ENCODE measurements at regions not wholly inside any gene's neighbourhood (a gene's known extent, or its start where the extent isn't known, plus 50 kb on each side); places are given as distances from the start of the nearest gene placed in this dataset.

DNA sequence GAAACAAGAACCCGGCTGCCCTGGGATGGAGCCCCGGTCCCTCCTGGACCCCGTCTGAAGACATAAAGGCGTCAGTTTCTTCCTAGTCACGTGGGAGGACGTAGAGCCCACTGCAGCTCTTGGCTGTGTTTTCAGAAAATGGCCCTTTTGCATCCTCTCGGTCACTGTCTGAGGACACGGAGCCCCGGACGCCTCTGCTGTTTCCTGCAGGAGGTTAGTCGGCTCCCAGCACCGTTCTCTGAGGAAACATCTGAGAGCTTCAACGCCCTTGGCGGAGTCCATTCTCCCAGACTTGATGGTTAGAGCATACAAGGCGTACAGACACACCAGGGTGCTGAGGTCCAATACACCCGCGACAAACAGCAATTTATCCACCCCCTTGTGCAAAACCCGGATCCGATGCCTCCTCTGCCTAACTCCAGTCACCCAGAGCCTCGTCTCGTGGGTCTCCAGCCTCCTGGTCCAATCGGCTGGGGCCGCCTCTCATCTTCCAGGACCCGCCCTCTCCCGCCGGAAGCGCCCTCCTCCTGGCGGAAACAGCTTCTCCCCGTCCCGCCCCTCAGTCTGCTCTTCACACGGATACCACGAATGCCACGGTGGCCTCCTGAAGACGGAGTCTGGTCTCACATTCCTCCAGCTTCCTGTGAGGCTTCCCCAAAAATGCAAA lies 119.4 kb downstream of the TMEM18 start:
- TF ChIP-seq, protein P1, sequence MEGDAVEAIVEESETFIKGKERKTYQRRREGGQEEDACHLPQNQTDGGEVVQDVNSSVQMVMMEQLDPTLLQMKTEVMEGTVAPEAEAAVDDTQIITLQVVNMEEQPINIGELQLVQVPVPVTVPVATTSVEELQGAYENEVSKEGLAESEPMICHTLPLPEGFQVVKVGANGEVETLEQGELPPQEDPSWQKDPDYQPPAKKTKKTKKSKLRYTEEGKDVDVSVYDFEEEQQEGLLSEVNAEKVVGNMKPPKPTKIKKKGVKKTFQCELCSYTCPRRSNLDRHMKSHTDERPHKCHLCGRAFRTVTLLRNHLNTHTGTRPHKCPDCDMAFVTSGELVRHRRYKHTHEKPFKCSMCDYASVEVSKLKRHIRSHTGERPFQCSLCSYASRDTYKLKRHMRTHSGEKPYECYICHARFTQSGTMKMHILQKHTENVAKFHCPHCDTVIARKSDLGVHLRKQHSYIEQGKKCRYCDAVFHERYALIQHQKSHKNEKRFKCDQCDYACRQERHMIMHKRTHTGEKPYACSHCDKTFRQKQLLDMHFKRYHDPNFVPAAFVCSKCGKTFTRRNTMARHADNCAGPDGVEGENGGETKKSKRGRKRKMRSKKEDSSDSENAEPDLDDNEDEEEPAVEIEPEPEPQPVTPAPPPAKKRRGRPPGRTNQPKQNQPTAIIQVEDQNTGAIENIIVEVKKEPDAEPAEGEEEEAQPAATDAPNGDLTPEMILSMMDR (IDR thresholded peaks at IDR 0.05) = no peak

DNA sequence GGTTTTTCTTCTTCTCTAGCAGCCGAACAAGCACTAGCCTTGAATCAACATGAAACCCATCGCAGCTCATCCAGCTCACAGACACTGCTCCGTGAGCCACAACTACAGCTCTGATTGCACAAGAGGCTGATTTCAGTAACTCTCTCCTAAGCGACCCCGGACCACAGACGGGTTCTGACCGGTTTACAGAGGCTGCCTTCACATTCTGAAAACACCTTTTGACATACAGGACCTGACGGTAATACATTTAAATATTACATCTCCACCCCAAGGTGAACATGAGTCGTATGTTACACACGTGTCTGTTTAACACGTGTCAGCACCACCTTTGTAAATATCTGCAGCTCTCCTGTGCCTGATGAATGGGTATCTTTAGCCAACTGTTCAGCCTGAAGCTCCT lies 120.7 kb downstream of the TMEM18 start:
- TF ChIP-seq, protein P1 (IDR thresholded peaks at IDR 0.05) = no peak

DNA sequence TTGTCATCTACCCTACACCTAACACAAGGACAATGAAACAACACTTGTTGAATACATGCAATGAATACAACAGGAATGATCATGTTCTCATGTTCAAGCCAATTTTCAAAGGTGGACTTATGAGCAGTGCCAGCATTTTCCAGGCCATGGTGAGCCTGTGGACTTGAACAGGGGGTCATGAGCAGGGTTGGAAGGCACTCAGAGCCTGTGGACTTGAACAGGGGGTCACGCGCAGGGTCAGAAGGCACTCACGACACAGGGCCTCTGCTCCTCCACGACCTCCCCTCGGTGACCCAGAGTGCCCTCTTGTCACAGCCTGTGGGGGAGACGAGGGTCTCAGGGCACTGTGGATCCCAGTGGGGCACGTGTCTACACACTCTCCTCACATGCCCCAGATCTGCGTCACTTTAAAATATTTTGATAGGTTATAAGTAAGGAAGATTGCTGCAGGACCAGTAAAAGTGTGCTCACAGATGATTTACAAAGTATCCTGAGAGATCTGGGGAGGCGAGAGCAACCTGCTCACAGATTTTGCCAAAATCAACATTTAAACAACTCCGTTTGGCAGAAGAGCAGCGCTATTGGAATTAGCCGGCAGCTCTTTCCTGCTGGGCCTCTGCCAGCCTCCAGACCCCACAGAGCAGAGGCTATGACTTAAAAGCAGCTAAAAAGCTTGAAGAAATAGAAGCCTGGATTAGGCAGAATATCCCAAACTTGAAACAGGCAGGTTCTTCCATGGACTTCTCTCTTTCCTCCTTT lies 121.9 kb downstream of the TMEM18 start:
- TF ChIP-seq, protein P1 (IDR thresholded peaks at IDR 0.05) = no peak

DNA sequence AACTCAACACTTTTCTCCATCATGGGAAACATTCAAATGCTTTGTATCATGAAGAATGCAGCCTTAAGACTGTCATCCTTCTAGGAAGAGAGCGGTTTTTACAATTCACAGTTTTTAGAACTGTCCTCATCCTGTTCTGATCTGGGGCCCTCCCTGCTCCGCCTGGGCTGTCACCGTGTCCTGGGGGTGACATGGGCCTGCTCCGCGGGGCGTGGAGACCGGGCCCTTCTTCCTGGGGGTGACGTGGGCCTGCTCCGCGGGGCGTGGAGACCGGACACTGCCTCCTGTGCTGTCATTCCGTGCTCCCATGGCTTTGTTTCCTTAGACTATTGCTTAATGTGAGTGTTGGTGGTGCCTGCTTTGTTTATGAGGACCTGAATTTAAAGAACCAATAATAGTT lies 122.8 kb downstream of the TMEM18 start:
- TF ChIP-seq, protein P1 (IDR thresholded peaks at IDR 0.05) = no peak

DNA sequence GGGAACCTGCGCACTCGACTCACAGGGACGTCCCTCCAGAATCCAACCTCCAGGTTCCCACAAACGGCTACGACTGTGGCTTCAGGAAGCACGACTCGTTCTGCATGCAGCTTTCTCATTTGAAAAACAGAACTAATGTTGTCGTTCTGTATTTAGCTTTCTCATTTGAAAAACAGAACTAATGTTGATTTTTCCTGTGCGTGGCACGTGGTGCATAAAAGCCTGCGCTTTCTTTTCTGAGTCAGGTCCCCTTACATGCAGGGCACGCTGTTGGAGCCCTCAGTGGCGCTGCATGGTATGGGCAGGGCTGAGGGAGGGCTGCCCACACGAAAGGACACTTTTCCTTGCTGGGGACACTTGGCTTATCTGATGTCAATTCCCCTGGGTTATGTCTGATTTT lies 124.3 kb downstream of the TMEM18 start:
- TF ChIP-seq, protein P1 (IDR thresholded peaks at IDR 0.05) = no peak

DNA sequence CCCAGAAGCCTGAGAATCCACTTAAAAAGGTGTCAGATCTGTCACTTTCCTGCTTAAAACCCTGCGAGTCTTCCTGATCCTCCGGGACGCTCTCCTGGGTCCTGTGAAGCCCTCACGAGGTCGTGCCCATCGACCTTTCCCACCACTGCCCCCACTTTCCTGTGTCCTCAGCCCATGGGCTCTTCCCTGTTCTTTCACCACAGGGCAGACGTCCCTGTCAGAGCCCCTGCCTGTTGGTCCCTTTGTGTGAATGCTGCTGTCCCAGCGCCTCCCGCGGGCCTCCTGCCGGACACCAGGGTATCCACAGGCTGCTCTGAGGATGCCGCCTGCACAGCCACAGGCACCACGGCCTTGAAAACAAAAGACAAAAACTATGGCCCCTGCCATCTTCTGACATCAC lies 125.6 kb downstream of the TMEM18 start:
- TF ChIP-seq, protein P1 (IDR thresholded peaks at IDR 0.05) = no peak

DNA sequence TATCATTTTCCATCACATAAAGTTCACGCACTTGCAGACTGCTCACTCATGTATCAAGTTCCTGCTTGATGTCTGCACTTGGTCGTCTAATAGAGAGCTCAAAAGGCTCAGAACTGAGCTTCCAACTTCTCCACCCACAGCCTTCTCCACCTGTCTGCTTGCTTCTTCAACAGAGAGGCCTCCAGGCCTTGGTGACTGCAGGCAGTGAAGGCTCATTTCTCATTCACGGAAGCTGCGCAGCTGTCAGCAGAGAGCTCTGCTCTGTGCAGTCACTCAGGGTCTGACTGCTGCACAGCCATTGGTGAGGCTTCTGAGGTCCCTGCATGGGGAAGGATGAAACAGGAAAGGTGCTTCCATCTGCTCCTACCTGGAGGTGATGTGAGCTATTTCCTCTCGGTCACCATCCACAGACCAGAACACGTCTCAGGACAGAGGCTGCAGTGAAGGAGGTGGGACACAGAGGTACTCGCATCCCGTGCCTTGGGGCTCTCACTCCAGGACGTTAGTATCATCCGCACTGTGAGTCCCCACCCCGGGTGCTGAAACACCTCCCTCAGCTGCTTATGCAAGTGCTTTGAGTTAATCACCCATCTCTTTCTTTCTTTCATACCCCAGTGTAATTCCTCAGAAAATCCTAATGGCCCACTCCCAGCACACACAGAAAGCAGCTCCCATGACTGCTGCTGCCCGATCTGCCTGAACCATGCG lies 126.2 kb downstream of the TMEM18 start:
- TF ChIP-seq, protein P1 (IDR thresholded peaks at IDR 0.05) = no peak

Measured in LNCAP (cell line).